Stomach smooth muscle (tissue), 2 donors: ENCODE measurements at regions not wholly inside any gene's neighbourhood (a gene's known extent, or its start where the extent isn't known, plus 50 kb on each side); places are given as distances from the start of the nearest gene placed in this dataset.
"Not testable (repeated sequence)": the region's sequence is repeated elsewhere in the genome, so short reads cannot be mapped to it uniquely, and the experiment has no call there.

Experiments used
- H3K27ac ChIP-seq: one replicate; pipeline ENCODE4 v1.7.0; 2013; ENCODE audit warnings: mild to moderate bottlenecking, low read length, inconsistent platforms
- H3K27me3 ChIP-seq, 2 donors: one replicate each; pipeline ENCODE4 v1.7.0; 2013; ENCODE audit warnings: low read length in 2 of 2; ENCODE audit not compliant: insufficient read depth in 2 of 2, control insufficient read depth in 1 of 2
- H3K36me3 ChIP-seq, 2 donors: one replicate each; pipeline ENCODE4 v1.7.0; 2013; ENCODE audit warnings: low read length in 2 of 2; ENCODE audit not compliant: control insufficient read depth in 2 of 2, insufficient read depth in 2 of 2
- H3K4me1 ChIP-seq: one replicate; pipeline ENCODE4 v1.7.0; 2013; ENCODE audit warnings: low read length; ENCODE audit not compliant: control insufficient read depth, insufficient read depth
- H3K4me3 ChIP-seq, 2 donors: one replicate each; pipeline ENCODE4 v1.7.0; 2013; ENCODE audit warnings: low read length in 2 of 2
- H3K9ac ChIP-seq, 2 donors: one replicate each; pipeline ENCODE4 v1.7.0; 2013; ENCODE audit warnings: low read length in 2 of 2, mild to moderate bottlenecking in 1 of 2
- H3K9me3 ChIP-seq, 2 donors: one replicate each; pipeline ENCODE4 v1.7.0; 2013; ENCODE audit warnings: low read length in 2 of 2; ENCODE audit not compliant: control insufficient read depth in 2 of 2
- donor health status: healthy.
- donor health status: Pancreatic carcinoma.

DNA sequence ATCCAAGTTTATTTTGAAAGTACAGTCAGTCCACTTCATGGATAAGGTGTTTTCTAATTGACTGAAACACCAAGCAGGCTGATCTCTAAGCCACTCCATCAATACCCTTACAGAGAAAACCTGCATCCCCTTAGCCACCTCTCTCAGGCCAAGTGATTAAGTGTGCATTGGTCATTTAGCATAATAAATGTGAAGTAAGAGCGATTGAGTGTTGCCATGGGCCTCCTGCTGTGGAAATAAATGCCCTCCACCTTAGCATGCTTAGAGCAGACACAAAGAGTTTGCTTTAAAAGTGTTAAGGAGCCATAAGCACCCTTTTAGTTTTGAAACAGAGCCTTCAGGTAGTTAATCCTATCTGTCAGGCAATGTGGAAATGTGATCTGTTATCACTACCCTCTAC is 386.5 kb downstream of the GPAT3 start:
- Histone ChIP-seq H3K9me3 (no peaks in the 10 kb centered on the region), H3K4me3 (no peak overlapping the region), H3K36me3 (no peaks in the 10 kb centered on the region), H3K4me1 (no peaks in the 10 kb centered on the region), H3K27ac (no peak overlapping the region), H3K9ac (no peak overlapping the region), H3K27me3 (no peaks in the 10 kb centered on the region)

GRCh38 chr4:83921124-83921523 is 385.2 kb downstream of the GPAT3 start:
- H3K4me1 ChIP-seq, result no peaks in the 10 kb centered on the region
- H3K27me3 ChIP-seq, result no peaks in the 10 kb centered on the region
- H3K36me3 ChIP-seq, result no peaks in the 10 kb centered on the region
- H3K27ac ChIP-seq, result no peak overlapping the region
- no peak overlapping the region for H3K4me3 ChIP-seq
- no peaks in the 10 kb centered on the region for H3K9me3 ChIP-seq
- H3K9ac ChIP-seq, result no peak overlapping the region

- Histone ChIP-seq H3K4me3 (no peak overlapping the region), H3K9me3 (no peaks in the 10 kb centered on the region), H3K27me3 (no peaks in the 10 kb centered on the region), H3K27ac (no peak overlapping the region), H3K36me3 (no peaks in the 10 kb centered on the region), H3K9ac (no peak overlapping the region), H3K4me1 (no peaks in the 10 kb centered on the region)
Observed at GRCh38 chr4:83920375-83920774, 384.5 kb downstream of the GPAT3 start.

GRCh38 chr4:83917572-83917971 is 381.7 kb downstream of the GPAT3 start:
- H3K27ac ChIP-seq, result no peak overlapping the region

DNA sequence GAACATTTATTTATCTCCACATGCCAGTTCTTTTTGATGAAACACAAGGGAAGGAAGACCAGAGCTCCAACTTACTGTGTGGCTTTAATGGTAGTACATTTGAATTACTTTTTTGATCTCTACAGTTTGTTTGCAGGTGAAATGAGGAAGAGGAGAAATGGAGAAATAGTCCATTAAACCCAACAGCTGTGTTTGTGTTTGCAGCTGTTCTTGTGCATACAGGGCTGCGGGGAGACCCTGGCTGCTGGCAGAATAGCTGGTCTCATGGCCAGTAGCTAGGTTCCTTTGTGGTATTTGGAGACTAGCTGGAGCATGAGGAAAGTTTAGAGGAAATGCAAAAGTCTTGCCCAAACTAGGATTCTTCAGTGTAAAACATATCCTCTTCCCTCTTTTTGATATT is 374.8 kb downstream of the GPAT3 start:
- Histone ChIP-seq H3K4me3 (no peak overlapping the region), H3K27ac (no peak overlapping the region), H3K4me1 (no peaks in the 10 kb centered on the region), H3K9ac (no peak overlapping the region), H3K36me3 (no peaks in the 10 kb centered on the region), H3K27me3 (no peaks in the 10 kb centered on the region), H3K9me3 (no peaks in the 10 kb centered on the region)

More at GRCh38 chr4:83917572-83917971, 381.7 kb downstream of the GPAT3 start:
- H3K9ac ChIP-seq, result no peak overlapping the region
- H3K36me3 ChIP-seq, result no peaks in the 10 kb centered on the region
- H3K9me3 ChIP-seq, result no peaks in the 10 kb centered on the region
- H3K4me3 ChIP-seq, result no peak overlapping the region
- no peaks in the 10 kb centered on the region for H3K27me3 ChIP-seq
- H3K4me1 ChIP-seq, result no peaks in the 10 kb centered on the region

- Histone ChIP-seq H3K4me1 (no peaks in the 10 kb centered on the region), H3K27me3 (no peaks in the 10 kb centered on the region), H3K27ac (no peak overlapping the region), H3K4me3 (no peak overlapping the region), H3K9me3 (no peaks in the 10 kb centered on the region), H3K36me3 (no peaks in the 10 kb centered on the region), H3K9ac (no peak overlapping the region)
Observed at GRCh38 chr4:83906561-83906960, 370.7 kb downstream of the GPAT3 start.

DNA sequence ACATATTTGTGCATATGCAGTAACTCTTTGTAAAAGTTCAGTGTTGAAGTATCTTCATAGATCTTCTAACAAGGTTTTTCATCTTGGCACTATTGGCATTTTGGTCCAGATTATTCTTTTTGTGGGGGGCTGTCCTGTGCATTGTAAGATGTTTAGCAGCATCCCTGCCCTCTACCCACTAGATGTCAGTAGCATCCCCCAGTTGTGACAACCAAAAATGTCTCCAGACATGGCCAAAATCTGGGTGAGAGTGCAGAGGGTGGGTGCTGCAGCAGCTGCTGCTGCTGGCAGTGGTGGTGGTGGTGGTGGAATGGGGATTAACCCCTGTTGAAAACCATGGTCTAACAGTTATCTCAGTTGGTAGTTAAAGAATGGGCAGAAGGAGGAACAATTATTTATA is 370.0 kb downstream of the GPAT3 start:
- Histone ChIP-seq H3K4me3 (no peak overlapping the region), H3K9ac (no peak overlapping the region), H3K4me1 (no peaks in the 10 kb centered on the region), H3K27ac (no peak overlapping the region), H3K36me3 (no peaks in the 10 kb centered on the region), H3K9me3 (no peaks in the 10 kb centered on the region), H3K27me3 (no peaks in the 10 kb centered on the region)

DNA sequence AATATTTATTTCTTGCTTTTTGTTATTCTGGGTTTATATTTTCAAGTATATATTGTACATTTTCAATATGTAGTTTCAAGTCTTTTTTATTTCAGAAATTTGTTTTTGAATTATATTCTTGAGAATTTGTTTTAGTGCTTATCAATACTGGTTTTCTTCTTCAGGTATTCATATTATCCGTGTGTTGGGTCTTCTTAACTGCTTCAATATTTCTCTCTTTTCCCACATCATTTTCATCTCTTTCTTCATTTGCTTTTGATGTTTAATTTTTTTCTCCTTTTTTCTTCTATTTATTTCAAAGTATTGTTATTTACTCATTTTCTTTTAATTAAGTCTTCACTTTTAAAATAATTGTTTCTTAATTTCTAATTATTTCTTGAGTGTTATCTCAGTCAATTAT is 367.8 kb downstream of the GPAT3 start:
- not testable (repeated sequence) for H3K9ac ChIP-seq, H3K27me3 ChIP-seq, H3K9me3 ChIP-seq, H3K4me1 ChIP-seq, H3K36me3 ChIP-seq, H3K27ac ChIP-seq, H3K4me3 ChIP-seq

GRCh38 chr4:83894831-83895230 is 358.9 kb downstream of the GPAT3 start:
- no peak overlapping the region for H3K9ac ChIP-seq
- H3K4me3 ChIP-seq, result no peak overlapping the region
- H3K27ac ChIP-seq, result no peak overlapping the region
- no peaks in the 10 kb centered on the region for H3K27me3 ChIP-seq
- H3K9me3 ChIP-seq, result no peaks in the 10 kb centered on the region
- no peaks in the 10 kb centered on the region for H3K4me1 ChIP-seq
- H3K36me3 ChIP-seq, result no peaks in the 10 kb centered on the region

GRCh38 chr4:83890816-83891215 is 354.9 kb downstream of the GPAT3 start:
- no peaks in the 10 kb centered on the region for H3K36me3 ChIP-seq
- H3K27me3 ChIP-seq, result no peaks in the 10 kb centered on the region
- H3K4me3 ChIP-seq, result no peak overlapping the region
- no peaks in the 10 kb centered on the region for H3K4me1 ChIP-seq
- H3K9me3 ChIP-seq, result no peaks in the 10 kb centered on the region
- H3K9ac ChIP-seq, result no peak overlapping the region
- no peak overlapping the region for H3K27ac ChIP-seq

- Histone ChIP-seq H3K4me1 (no peaks in the 10 kb centered on the region), H3K27ac (no peak overlapping the region), H3K9ac (no peak overlapping the region), H3K4me3 (no peak overlapping the region), H3K27me3 (no peaks in the 10 kb centered on the region), H3K9me3 (no peaks in the 10 kb centered on the region), H3K36me3 (no peaks in the 10 kb centered on the region)
Observed at GRCh38 chr4:83890231-83890630, 354.3 kb downstream of the GPAT3 start.

DNA sequence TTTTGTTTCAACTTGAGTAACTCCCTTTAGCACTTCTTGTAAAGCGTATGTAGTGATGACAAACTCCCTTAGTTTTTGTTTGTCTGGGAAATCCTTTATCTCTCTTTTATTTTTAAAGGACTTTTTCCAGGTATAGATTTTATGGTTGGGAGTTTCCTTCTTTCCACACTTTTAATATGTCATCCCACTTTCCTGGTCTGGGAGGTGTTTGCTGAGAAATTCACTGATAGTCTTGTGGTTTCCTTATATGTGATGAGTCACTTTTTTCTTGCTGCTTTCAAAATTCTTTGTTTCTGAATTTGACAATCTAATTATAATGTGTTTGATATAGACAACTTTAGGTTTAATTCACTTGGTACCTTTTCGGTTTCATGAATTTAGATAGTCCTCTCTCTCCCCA is 353.9 kb downstream of the GPAT3 start:
- no peaks in the 10 kb centered on the region for H3K27me3 ChIP-seq
- no peak overlapping the region for H3K9ac ChIP-seq
- H3K36me3 ChIP-seq, result no peaks in the 10 kb centered on the region
- no peak overlapping the region for H3K27ac ChIP-seq
- H3K9me3 ChIP-seq, result no peaks in the 10 kb centered on the region
- H3K4me1 ChIP-seq, result no peaks in the 10 kb centered on the region
- no peak overlapping the region for H3K4me3 ChIP-seq
